GM20000 (cell line): ENCODE measurements at regions not wholly inside any gene's neighbourhood (a gene's known extent, or its start where the extent isn't known, plus 50 kb on each side); places are given as distances from the start of the nearest gene placed in this dataset.

ENCODE experiments used
- DNase-seq: peaks from one replicate; pipeline ENCODE4 v3.0.0; 2012; ENCODE audit warnings: low spot score
- TF ChIP-seq, protein P1 (sequence below): IDR thresholded peaks from 2 replicates; pipeline ENCODE4 v1.5.1; 2012; ENCODE audit warnings: mild to moderate bottlenecking, control low read depth; ENCODE audit errors: extremely low read depth, missing control alignments

- DNase-seq = no peak
- TF ChIP-seq, protein P1, sequence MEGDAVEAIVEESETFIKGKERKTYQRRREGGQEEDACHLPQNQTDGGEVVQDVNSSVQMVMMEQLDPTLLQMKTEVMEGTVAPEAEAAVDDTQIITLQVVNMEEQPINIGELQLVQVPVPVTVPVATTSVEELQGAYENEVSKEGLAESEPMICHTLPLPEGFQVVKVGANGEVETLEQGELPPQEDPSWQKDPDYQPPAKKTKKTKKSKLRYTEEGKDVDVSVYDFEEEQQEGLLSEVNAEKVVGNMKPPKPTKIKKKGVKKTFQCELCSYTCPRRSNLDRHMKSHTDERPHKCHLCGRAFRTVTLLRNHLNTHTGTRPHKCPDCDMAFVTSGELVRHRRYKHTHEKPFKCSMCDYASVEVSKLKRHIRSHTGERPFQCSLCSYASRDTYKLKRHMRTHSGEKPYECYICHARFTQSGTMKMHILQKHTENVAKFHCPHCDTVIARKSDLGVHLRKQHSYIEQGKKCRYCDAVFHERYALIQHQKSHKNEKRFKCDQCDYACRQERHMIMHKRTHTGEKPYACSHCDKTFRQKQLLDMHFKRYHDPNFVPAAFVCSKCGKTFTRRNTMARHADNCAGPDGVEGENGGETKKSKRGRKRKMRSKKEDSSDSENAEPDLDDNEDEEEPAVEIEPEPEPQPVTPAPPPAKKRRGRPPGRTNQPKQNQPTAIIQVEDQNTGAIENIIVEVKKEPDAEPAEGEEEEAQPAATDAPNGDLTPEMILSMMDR = no peak
These were observed 213.0 kb downstream of the INHBA start for GRCh38 chr7:41489885-41490284.

GRCh38 chr7:41487229-41487940 lies 215.5 kb downstream of the INHBA start:
- TF ChIP-seq, protein P1 = no peak
- no peak for DNase-seq

GRCh38 chr7:41481353-41481752 lies 221.5 kb downstream of the INHBA start:
- DNase-seq = no peak
- TF ChIP-seq, protein P1 = no peak

DNA sequence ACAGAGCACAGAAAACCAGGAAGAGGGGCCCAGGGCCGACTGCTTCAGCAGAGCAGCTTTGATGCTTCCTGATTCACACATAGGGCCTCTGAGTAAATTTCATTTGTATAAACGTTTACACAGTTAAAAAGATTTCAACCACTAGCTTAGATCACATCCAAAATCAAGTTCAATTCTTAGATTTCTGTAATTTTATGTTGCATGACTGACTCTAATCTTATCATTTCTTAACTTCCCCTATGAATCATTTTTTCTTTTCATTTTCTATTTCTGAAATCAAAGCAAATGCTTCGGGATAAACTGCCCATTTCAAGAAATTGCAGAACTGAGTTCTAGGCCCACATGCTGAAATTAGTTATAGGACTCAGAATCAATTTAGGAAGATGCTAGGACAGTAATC lies 224.7 kb downstream of the INHBA start:
- TF ChIP-seq, protein P1 = no peak
- no peak for DNase-seq

GRCh38 chr7:41476460-41476803 lies 226.5 kb downstream of the INHBA start:
- TF ChIP-seq, protein P1 = no peak
- no peak for DNase-seq

- TF ChIP-seq, protein P1 = no peak
- no peak for DNase-seq
These were observed 227.0 kb downstream of the INHBA start for GRCh38 chr7:41475801-41476459.

- no peak for DNase-seq
- TF ChIP-seq, protein P1 = no peak
These were observed 230.3 kb downstream of the INHBA start for GRCh38 chr7:41472427-41473125.
